GM12864 (cell line): ENCODE measurements at regions not wholly inside any gene's neighbourhood (a gene's known extent, or its start where the extent isn't known, plus 50 kb on each side); places are given as distances from the start of the nearest gene placed in this dataset.

Source experiments
- DNase-seq: peaks from one replicate; pipeline ENCODE4 v3.0.0-alpha.2; 2011; ENCODE audit warnings: low read depth
- H3K4me3 ChIP-seq: 2 replicates; pipeline ENCODE4 v1.5.1; 2011; ENCODE audit warnings: mild to moderate bottlenecking, low read depth, low read length, control low read depth
- TF ChIP-seq, protein P1 (sequence below): IDR thresholded peaks from 2 replicates; pipeline ENCODE4 v1.5.1; 2011; ENCODE audit warnings: low read depth, mild to moderate bottlenecking, moderate library complexity, low read length, control low read depth, inconsistent platforms; ENCODE audit errors: missing control alignments

DNA sequence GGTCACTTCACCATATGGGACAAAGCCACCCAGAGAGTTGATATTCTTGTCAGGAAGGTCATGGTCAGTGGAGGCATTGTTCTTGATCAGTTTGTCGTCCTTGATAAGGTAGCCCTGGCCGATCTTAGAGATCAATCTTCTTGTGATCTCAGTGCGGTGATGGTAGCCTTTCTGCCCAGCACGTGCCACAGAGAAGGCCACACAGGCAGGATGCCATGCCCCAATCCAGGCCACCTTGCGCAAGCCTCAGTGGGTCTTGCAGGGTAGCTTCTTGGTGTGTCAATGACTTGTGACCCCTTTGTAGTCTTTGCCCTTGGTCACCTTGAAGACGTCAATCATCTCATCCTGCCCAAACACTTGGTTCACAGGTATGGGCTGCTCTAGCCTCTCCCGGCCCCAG is 143.9 kb upstream of the ASB18 start:
- TF ChIP-seq, protein P1, sequence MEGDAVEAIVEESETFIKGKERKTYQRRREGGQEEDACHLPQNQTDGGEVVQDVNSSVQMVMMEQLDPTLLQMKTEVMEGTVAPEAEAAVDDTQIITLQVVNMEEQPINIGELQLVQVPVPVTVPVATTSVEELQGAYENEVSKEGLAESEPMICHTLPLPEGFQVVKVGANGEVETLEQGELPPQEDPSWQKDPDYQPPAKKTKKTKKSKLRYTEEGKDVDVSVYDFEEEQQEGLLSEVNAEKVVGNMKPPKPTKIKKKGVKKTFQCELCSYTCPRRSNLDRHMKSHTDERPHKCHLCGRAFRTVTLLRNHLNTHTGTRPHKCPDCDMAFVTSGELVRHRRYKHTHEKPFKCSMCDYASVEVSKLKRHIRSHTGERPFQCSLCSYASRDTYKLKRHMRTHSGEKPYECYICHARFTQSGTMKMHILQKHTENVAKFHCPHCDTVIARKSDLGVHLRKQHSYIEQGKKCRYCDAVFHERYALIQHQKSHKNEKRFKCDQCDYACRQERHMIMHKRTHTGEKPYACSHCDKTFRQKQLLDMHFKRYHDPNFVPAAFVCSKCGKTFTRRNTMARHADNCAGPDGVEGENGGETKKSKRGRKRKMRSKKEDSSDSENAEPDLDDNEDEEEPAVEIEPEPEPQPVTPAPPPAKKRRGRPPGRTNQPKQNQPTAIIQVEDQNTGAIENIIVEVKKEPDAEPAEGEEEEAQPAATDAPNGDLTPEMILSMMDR: no peak
- no peak for DNase-seq
- H3K4me3 ChIP-seq: no peak overlapping the region

DNA sequence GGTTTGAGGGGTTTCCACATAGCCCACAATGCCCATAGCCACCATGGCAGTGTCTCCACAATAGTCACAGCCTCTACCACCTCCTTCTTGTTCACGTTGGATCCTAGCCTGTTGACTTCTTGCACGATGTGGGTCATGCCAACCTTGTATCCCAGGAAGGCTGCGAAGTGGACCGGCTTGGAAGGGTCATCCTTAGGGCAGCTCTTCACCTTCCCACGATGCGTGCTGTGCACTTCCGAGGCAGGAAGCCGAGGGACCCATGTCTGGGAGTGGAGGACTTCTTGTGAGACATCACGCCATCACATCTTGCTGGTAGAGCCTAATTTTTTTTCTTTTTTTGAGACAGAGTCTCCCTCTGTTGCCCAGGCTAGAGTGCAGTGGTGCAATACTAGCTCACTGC is 144.6 kb upstream of the ASB18 start:
- H3K4me3 ChIP-seq: no peak overlapping the region
- DNase-seq: no peak
- TF ChIP-seq, protein P1: no peak

DNA sequence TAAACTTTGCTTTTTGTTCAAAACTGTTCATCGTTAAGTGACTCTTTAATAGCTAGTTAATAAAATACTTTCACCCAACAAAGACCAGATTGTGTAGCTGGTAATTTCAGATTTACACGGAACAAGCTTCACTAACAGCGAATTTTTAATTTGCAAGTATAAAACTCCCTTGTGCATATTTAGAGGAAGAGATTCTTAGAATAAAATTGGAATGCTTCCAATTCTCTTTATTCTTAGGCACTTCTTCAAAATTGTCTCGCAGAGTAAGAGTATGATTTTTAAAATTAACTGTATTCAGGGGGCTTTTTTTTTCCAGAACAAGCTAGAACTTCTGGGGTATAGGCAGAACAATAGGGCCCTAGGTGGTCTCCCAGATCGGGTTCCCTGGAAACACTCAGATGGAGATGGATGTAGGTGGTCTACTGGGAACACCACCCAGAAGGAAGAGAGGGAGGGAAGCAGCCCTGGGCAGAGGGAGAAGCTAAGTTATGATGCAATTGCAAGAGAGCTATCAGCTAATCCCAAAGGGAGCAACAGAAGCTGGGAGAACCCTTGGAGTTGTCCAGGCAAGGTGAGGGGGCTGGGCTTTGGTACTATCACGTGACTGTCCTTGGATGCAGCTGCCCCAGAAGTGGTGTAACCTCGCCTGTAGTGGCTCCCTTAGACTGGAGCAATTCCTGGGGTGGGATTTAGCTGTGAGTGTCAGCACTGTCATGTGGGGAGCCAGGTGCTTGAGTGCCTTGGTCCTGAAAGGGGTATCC is 151.7 kb upstream of the ASB18 start:
- no peak for DNase-seq
- no peak overlapping the region for H3K4me3 ChIP-seq
- TF ChIP-seq, protein P1: no peak

DNA sequence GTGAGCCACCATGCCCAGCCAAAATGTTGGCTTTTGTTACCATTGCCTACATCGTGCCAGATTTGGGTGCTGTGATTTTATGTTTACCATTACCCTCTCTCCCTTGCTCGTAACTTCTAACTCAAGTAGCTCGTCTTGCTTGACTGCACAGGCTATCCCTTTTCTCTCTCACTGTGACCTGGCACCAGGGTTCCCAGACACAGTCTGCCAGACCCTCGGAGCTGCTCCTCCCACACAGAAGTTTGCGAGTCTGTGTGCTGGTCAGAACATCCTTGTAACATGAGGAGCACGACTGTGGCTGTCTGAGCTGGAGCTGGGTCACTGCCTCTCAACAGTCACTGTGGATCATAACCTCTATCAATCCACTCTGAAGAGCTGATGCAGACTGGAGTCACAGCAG is 152.5 kb upstream of the ACKR3 start:
- no peak overlapping the region for H3K4me3 ChIP-seq
- TF ChIP-seq, protein P1: no peak
- no peak for DNase-seq

DNA sequence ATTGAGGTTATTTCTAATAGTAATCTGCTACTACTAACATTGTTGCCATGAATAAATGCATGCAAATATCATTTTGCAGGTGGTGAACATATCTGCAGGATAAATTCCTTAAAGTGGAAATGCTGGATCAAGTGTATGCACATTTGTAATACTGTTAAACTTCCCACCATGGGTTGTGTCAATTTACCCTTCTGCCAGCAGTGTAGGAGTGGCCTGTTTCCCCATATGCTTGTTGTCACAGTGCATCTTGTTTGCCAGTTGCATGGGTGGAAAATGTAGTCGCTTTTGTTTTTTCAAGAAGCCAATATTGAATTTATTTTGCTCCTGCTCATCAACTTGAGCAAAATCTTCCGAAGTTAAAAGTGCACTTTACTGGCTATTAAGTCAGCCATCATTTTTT is 139.0 kb upstream of the ACKR3 start:
- TF ChIP-seq, protein P1: no peak
- DNase-seq: no peak
- no peak overlapping the region for H3K4me3 ChIP-seq

DNA sequence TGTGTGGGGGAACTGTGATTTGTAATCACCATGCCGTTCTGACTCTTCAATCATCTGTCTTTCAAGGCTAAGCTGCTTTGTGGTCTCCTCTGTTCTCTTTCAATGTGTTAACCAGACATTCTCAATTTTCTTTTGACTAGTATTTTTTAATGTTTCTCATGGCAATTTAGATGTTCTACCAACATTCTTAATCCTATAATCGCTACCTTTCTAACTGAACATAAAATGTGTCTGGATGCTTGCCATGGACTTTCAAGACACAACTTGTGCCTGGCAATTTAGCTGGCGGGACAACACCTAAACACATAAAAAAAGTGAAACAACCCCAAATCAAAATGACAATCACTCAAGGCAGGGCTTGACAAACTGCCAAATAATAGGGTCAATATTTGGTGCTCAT is 135.0 kb upstream of the ACKR3 start:
- TF ChIP-seq, protein P1: no peak
- no peak for DNase-seq
- no peak overlapping the region for H3K4me3 ChIP-seq

DNA sequence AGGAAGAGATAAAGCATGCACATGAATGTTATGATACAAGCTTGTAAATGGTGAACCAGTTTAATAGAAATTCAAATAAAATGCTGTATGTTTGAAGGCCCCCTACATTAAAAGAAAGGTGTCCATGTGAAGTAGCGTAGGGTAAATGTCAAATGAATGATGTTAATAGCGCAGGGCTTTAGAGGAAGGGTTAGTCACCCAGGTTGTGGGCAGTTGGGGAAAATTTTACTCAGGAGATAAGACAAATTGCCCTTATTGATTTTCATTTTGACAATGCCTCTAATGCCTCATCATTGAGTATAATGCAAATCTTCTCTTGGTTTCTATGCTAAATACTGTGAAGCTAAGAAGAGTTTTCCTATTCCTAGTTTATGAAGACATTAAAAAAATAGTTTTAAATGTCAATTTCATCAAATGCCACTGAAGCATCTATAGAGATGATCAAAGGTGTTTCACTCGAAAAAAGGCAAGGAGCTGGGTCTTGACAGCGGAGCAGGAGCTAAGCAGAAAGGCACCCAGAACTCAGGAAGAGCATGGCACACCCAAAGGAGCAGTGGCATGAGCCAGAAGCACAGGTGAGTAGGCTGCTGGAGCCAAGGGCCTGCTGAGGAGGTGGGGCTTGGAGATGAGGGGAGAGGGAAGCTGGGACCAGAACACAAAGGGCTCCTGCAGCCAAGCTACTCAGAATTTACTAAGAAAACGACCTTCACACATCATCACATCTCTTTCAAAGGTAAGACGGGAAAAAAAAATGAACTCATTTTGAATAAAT is 129.3 kb upstream of the ACKR3 start:
- TF ChIP-seq, protein P1: no peak
- H3K4me3 ChIP-seq: no peak overlapping the region
- DNase-seq: no peak
